ENCODE measurements at regions not wholly inside any gene's neighbourhood (a gene's known extent, or its start where the extent isn't known, plus 50 kb on each side); places are given as distances from the start of the nearest gene placed in this dataset.

- Mint-ChIP-seq H3K36me3 (ENCODE audit: insufficient read depth in 2 of 2) (no peaks in the 10 kb centered on the region), H3K27me3 (ENCODE audit: low read depth) (no peaks in the 10 kb centered on the region), H3K4me1 (ENCODE audit: low read depth) (no peaks in the 10 kb centered on the region), H3K9me3 (peaks cover 5 to 11% of the 10 kb centered on the region in 2 donors), H3K27ac (no peak overlapping the region), H3K4me3 (no peak overlapping the region)
- DNase-seq (no peak), ATAC-seq (replicated peaks in 1 of 2) (no peak)
Measured at GRCh38 chr5:3033033-3033755, 281.7 kb upstream of the IRX2 start.

GRCh38 chr5:3032513-3032912 is 281.0 kb upstream of the IRX2 start:
- H3K9me3 Mint-ChIP-seq = peaks cover 5 to 11% of the 10 kb centered on the region in 2 donors
- H3K27me3 Mint-ChIP-seq (ENCODE audit: low read depth) = no peaks in the 10 kb centered on the region
- no peak overlapping the region for H3K27ac Mint-ChIP-seq
- no peaks in the 10 kb centered on the region for H3K4me1 Mint-ChIP-seq (ENCODE audit: low read depth)
- ATAC-seq (replicated peaks in 1 of 2) (no peak), DNase-seq (no peak)
- H3K36me3 Mint-ChIP-seq (ENCODE audit: insufficient read depth in 2 of 2) = no peaks in the 10 kb centered on the region
- no peak overlapping the region for H3K4me3 Mint-ChIP-seq

- H3K4me1 Mint-ChIP-seq (ENCODE audit: low read depth) = no peaks in the 10 kb centered on the region
- no peak overlapping the region for H3K27ac Mint-ChIP-seq
- no peaks in the 10 kb centered on the region for H3K27me3 Mint-ChIP-seq (ENCODE audit: low read depth)
- no peak for DNase-seq
- peaks cover 5 to 9% of the 10 kb centered on the region in 2 donors for H3K9me3 Mint-ChIP-seq
- no peaks in the 10 kb centered on the region for H3K36me3 Mint-ChIP-seq (ENCODE audit: insufficient read depth in 2 of 2)
- no peak for ATAC-seq (replicated peaks in 1 of 2)
- H3K4me3 Mint-ChIP-seq = no peak overlapping the region
Measured at GRCh38 chr5:3031733-3032378, 280.4 kb upstream of the IRX2 start.

GRCh38 chr5:3030511-3031165 is 279.2 kb upstream of the IRX2 start:
- H3K4me3 Mint-ChIP-seq = no peak overlapping the region
- DNase-seq (no peak), ATAC-seq (replicated peaks in 1 of 2) (no peak)
- peaks cover 5 to 7% of the 10 kb centered on the region in 2 donors for H3K9me3 Mint-ChIP-seq
- H3K4me1 Mint-ChIP-seq (ENCODE audit: low read depth) = no peaks in the 10 kb centered on the region
- H3K27ac Mint-ChIP-seq = no peak overlapping the region
- no peaks in the 10 kb centered on the region for H3K27me3 Mint-ChIP-seq (ENCODE audit: low read depth)
- no peaks in the 10 kb centered on the region for H3K36me3 Mint-ChIP-seq (ENCODE audit: insufficient read depth in 2 of 2)

DNA sequence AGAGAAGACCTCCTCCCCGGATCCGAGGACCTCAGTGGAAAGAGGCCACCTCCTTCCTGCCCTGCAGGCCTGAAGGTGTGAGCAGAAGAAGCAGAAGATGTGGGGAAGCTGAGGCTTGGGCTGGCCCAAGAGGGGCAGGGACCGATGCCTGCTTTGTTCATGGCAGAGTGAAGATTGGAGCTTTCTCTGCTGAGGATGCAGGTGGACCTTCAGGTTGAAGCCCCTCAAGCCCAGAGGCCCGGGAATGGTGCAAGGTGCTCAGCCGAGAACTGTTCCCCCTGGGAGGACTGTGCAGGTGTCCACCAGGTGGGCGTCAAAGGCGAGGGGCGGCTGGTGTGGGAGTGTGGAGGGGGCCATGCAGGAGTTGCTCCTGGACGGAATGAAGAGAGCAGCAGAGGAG is 277.9 kb upstream of the IRX2 start:
- H3K9me3 Mint-ChIP-seq = peaks cover 5 to 7% of the 10 kb centered on the region in 2 donors
- no peak overlapping the region for H3K4me3 Mint-ChIP-seq
- no peaks in the 10 kb centered on the region for H3K4me1 Mint-ChIP-seq (ENCODE audit: low read depth)
- no peaks in the 10 kb centered on the region for H3K27me3 Mint-ChIP-seq (ENCODE audit: low read depth)
- H3K27ac Mint-ChIP-seq = no peak overlapping the region
- no peak for DNase-seq
- ATAC-seq (replicated peaks in 1 of 2) = no peak
- H3K36me3 Mint-ChIP-seq (ENCODE audit: insufficient read depth in 2 of 2) = no peaks in the 10 kb centered on the region

- peaks cover 5 to 7% of the 10 kb centered on the region in 2 donors for H3K9me3 Mint-ChIP-seq
- no peaks in the 10 kb centered on the region for H3K4me1 Mint-ChIP-seq (ENCODE audit: low read depth)
- ATAC-seq (replicated peaks in 1 of 2) = no peak
- no peaks in the 10 kb centered on the region for H3K27me3 Mint-ChIP-seq (ENCODE audit: low read depth)
- no peak overlapping the region for H3K4me3 Mint-ChIP-seq
- no peak overlapping the region for H3K27ac Mint-ChIP-seq
- no peak for DNase-seq
- no peaks in the 10 kb centered on the region for H3K36me3 Mint-ChIP-seq (ENCODE audit: insufficient read depth in 2 of 2)
Measured at GRCh38 chr5:3027866-3028635, 276.6 kb upstream of the IRX2 start.

GRCh38 chr5:3027185-3027865 is 275.8 kb upstream of the IRX2 start:
- no peaks in the 10 kb centered on the region for H3K36me3 Mint-ChIP-seq (ENCODE audit: insufficient read depth in 2 of 2)
- no peak overlapping the region for H3K4me3 Mint-ChIP-seq
- DNase-seq (no peak), ATAC-seq (replicated peaks in 1 of 2) (no peak)
- no peaks in the 10 kb centered on the region for H3K27me3 Mint-ChIP-seq (ENCODE audit: low read depth)
- H3K9me3 Mint-ChIP-seq = peaks cover 5 to 7% of the 10 kb centered on the region in 2 donors
- no peaks in the 10 kb centered on the region for H3K4me1 Mint-ChIP-seq (ENCODE audit: low read depth)
- no peak overlapping the region for H3K27ac Mint-ChIP-seq

GRCh38 chr5:3026651-3027050 is 275.2 kb upstream of the IRX2 start:
- no peak for ATAC-seq (replicated peaks in 1 of 2)
- no peak for DNase-seq
- no peaks in the 10 kb centered on the region for H3K4me1 Mint-ChIP-seq (ENCODE audit: low read depth)
- no peak overlapping the region for H3K4me3 Mint-ChIP-seq
- peaks cover 5 to 7% of the 10 kb centered on the region in 2 donors for H3K9me3 Mint-ChIP-seq
- H3K27me3 Mint-ChIP-seq (ENCODE audit: low read depth) = no peaks in the 10 kb centered on the region
- H3K27ac Mint-ChIP-seq = no peak overlapping the region
- no peaks in the 10 kb centered on the region for H3K36me3 Mint-ChIP-seq (ENCODE audit: insufficient read depth in 2 of 2)

GRCh38 chr5:3026099-3026498 is 274.6 kb upstream of the IRX2 start:
- H3K27ac Mint-ChIP-seq = no peak overlapping the region
- peaks cover under 1 to 2% of the 10 kb centered on the region in 2 donors for H3K9me3 Mint-ChIP-seq
- DNase-seq (no peak), ATAC-seq (replicated peaks in 1 of 2) (no peak)
- no peaks in the 10 kb centered on the region for H3K36me3 Mint-ChIP-seq (ENCODE audit: insufficient read depth in 2 of 2)
- H3K4me3 Mint-ChIP-seq = no peak overlapping the region
- H3K27me3 Mint-ChIP-seq (ENCODE audit: low read depth) = no peaks in the 10 kb centered on the region
- no peaks in the 10 kb centered on the region for H3K4me1 Mint-ChIP-seq (ENCODE audit: low read depth)

DNA sequence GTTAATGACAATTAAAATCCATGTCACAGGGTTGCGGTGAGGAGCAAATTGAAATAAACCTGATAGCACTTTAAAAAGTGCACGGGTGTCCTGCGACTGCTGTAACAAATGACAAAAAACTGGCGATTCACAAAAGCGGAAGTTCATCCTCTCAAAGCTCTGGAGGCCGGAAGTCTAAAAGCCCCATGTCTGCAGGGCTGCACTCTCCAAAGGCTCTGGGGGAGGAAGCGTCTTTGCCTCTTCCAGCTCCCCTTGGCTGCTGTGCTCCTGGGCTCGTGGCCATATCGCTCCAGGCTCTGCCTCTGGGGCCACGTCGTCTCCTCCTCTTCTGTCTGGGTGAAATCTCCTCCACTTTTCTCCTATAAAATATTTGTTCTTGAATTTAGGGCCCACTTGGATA is 273.9 kb upstream of the IRX2 start:
- Mint-ChIP-seq H3K27me3 (ENCODE audit: low read depth) (no peaks in the 10 kb centered on the region), H3K9me3 (peaks cover 0 to 1% of the 10 kb centered on the region in 2 donors), H3K36me3 (ENCODE audit: insufficient read depth in 2 of 2) (no peaks in the 10 kb centered on the region), H3K4me3 (no peak overlapping the region), H3K4me1 (ENCODE audit: low read depth) (no peaks in the 10 kb centered on the region), H3K27ac (no peak overlapping the region)
- DNase-seq = no peak
- ATAC-seq (replicated peaks in 1 of 2) = no peak

- ATAC-seq (replicated peaks in 1 of 2) (no peak), DNase-seq (no peak)
- Mint-ChIP-seq H3K36me3 (ENCODE audit: insufficient read depth in 2 of 2) (no peaks in the 10 kb centered on the region), H3K27me3 (ENCODE audit: low read depth) (no peaks in the 10 kb centered on the region), H3K27ac (no peak overlapping the region), H3K4me1 (ENCODE audit: low read depth) (no peaks in the 10 kb centered on the region), H3K9me3 (peaks cover 0 to 1% of the 10 kb centered on the region in 2 donors), H3K4me3 (no peak overlapping the region)
Measured at GRCh38 chr5:3024976-3025375, 273.5 kb upstream of the IRX2 start.

- Mint-ChIP-seq H3K4me1 (ENCODE audit: low read depth) (no peaks in the 10 kb centered on the region), H3K27ac (no peak overlapping the region), H3K27me3 (ENCODE audit: low read depth) (no peaks in the 10 kb centered on the region), H3K36me3 (ENCODE audit: insufficient read depth in 2 of 2) (no peaks in the 10 kb centered on the region), H3K9me3 (peaks cover 0 to 1% of the 10 kb centered on the region in 2 donors), H3K4me3 (no peak overlapping the region)
- DNase-seq (no peak), ATAC-seq (replicated peaks in 1 of 2) (no peak)
Measured at GRCh38 chr5:3024554-3024953, 273.1 kb upstream of the IRX2 start.

All from activated T-cell treated with anti-CD3 and anti-CD28 coated beads, Interleukin-2, amount 50 U/mL, for 72 hours (primary cell).